ENCODE measurements at regions not wholly inside any gene's neighbourhood (a gene's known extent, or its start where the extent isn't known, plus 50 kb on each side); places are given as distances from the start of the nearest gene placed in this dataset.
"Not testable (repeated sequence)": the region's sequence is repeated elsewhere in the genome, so short reads cannot be mapped to it uniquely, and the experiment has no call there.

GRCh38 chr5:27124590-27124989 is 86.2 kb upstream of the CDH9 start:
- TF ChIP-seq EZH2 (IDR thresholded peaks at IDR 0.05; ENCODE audit: borderline replicate concordance, low read depth, low read length, severe bottlenecking) (no peak), CTCF (IDR thresholded peaks at IDR 0.05; ENCODE audit: borderline replicate concordance, extremely low read depth, low read length, poor library complexity, severe bottlenecking) (no peak)
- Histone ChIP-seq H3K9ac (ENCODE audit: low read depth, low read length) (no peak overlapping the region), H3K4me1 (ENCODE audit: insufficient read depth, low read length) (no peaks in the 10 kb centered on the region), H4K20me1 (ENCODE audit: insufficient read depth, low read length) (no peaks in the 10 kb centered on the region), H2AFZ (ENCODE audit: low read depth, low read length) (no peak overlapping the region), H3K27ac (ENCODE audit: low read length) (no peak overlapping the region), H3K79me2 (ENCODE audit: insufficient read depth, low read length) (no peaks in the 10 kb centered on the region), H3K9me3 (ENCODE audit: insufficient read depth, low read length, severe bottlenecking) (no peaks in the 10 kb centered on the region), H3K36me3 (ENCODE audit: insufficient read depth, low read length) (no peaks in the 10 kb centered on the region), H3K27me3 (ENCODE audit: insufficient read depth, low read length, poor library complexity) (no peaks in the 10 kb centered on the region), H3K4me3 (ENCODE audit: low read depth in 1 of 2, low read length in 2 of 2) (no peak overlapping the region), H3K4me2 (ENCODE audit: insufficient read depth, low read length) (no peak overlapping the region)
- ATAC-seq (ENCODE audit: insufficient read depth, low read depth) (no peak), DNase-seq (no peak)

GRCh38 chr5:27119736-27120321 is 81.4 kb upstream of the CDH9 start:
- not testable (repeated sequence) for H3K4me3 ChIP-seq (ENCODE audit: low read depth in 1 of 2, low read length in 2 of 2); H3K36me3 ChIP-seq (ENCODE audit: insufficient read depth, low read length); H3K9me3 ChIP-seq (ENCODE audit: insufficient read depth, low read length, severe bottlenecking); ATAC-seq (ENCODE audit: insufficient read depth, low read depth); H3K4me2 ChIP-seq (ENCODE audit: insufficient read depth, low read length); H4K20me1 ChIP-seq (ENCODE audit: insufficient read depth, low read length); DNase-seq; H3K4me1 ChIP-seq (ENCODE audit: insufficient read depth, low read length); H2AFZ ChIP-seq (ENCODE audit: low read depth, low read length); H3K27me3 ChIP-seq (ENCODE audit: insufficient read depth, low read length, poor library complexity); H3K79me2 ChIP-seq (ENCODE audit: insufficient read depth, low read length); H3K9ac ChIP-seq (ENCODE audit: low read depth, low read length); H3K27ac ChIP-seq (ENCODE audit: low read length)

- Histone ChIP-seq H3K4me2 (ENCODE audit: insufficient read depth, low read length) (no peak overlapping the region), H3K9ac (ENCODE audit: low read depth, low read length) (no peak overlapping the region), H3K4me3 (ENCODE audit: low read depth in 1 of 2, low read length in 2 of 2) (no peak overlapping the region), H3K79me2 (ENCODE audit: insufficient read depth, low read length) (no peaks in the 10 kb centered on the region), H3K9me3 (ENCODE audit: insufficient read depth, low read length, severe bottlenecking) (no peaks in the 10 kb centered on the region), H3K36me3 (ENCODE audit: insufficient read depth, low read length) (no peaks in the 10 kb centered on the region), H3K27ac (ENCODE audit: low read length) (no peak overlapping the region), H3K4me1 (ENCODE audit: insufficient read depth, low read length) (no peaks in the 10 kb centered on the region), H2AFZ (ENCODE audit: low read depth, low read length) (no peak overlapping the region), H3K27me3 (ENCODE audit: insufficient read depth, low read length, poor library complexity) (no peaks in the 10 kb centered on the region), H4K20me1 (ENCODE audit: insufficient read depth, low read length) (no peaks in the 10 kb centered on the region)
- no peak for TF ChIP-seq EZH2 (IDR thresholded peaks at IDR 0.05; ENCODE audit: borderline replicate concordance, low read depth, low read length, severe bottlenecking)
- TF ChIP-seq CTCF (IDR thresholded peaks at IDR 0.05; ENCODE audit: borderline replicate concordance, extremely low read depth, low read length, poor library complexity, severe bottlenecking): no peak
- DNase-seq (no peak), ATAC-seq (ENCODE audit: insufficient read depth, low read depth) (no peak)
Measured at GRCh38 chr5:27103486-27103885, 65.1 kb upstream of the CDH9 start.

GRCh38 chr5:27095761-27096160 is 57.4 kb upstream of the CDH9 start:
- not testable (repeated sequence) for H3K4me2 ChIP-seq (ENCODE audit: insufficient read depth, low read length); H4K20me1 ChIP-seq (ENCODE audit: insufficient read depth, low read length); H3K79me2 ChIP-seq (ENCODE audit: insufficient read depth, low read length); H3K4me1 ChIP-seq (ENCODE audit: insufficient read depth, low read length); H2AFZ ChIP-seq (ENCODE audit: low read depth, low read length); H3K36me3 ChIP-seq (ENCODE audit: insufficient read depth, low read length); H3K4me3 ChIP-seq (ENCODE audit: low read depth in 1 of 2, low read length in 2 of 2); H3K27ac ChIP-seq (ENCODE audit: low read length); H3K9me3 ChIP-seq (ENCODE audit: insufficient read depth, low read length, severe bottlenecking); H3K27me3 ChIP-seq (ENCODE audit: insufficient read depth, low read length, poor library complexity); ATAC-seq (ENCODE audit: insufficient read depth, low read depth); DNase-seq; H3K9ac ChIP-seq (ENCODE audit: low read depth, low read length)

All from DND-41 (cell line).